GM18861 (cell line): ENCODE measurements at regions not wholly inside any gene's neighbourhood (a gene's known extent, or its start where the extent isn't known, plus 50 kb on each side); places are given as distances from the start of the nearest gene placed in this dataset.

Experiments used
- ATAC-seq: cut with Tn5 transposase; IDR thresholded peaks from one replicate; pipeline ENCODE4 v1.9.1; 2021; ENCODE audit not compliant: unreplicated experiment

- no peak for ATAC-seq
Measured at GRCh38 chr20:22260506-22260905, 323.9 kb downstream of the FOXA2 start.

GRCh38 chr20:22257912-22258311, 326.5 kb downstream of the FOXA2 start:
- no peak for ATAC-seq

GRCh38 chr20:22248051-22248667, 336.2 kb downstream of the FOXA2 start:
- no peak for ATAC-seq

GRCh38 chr20:22245139-22245538, 339.2 kb downstream of the FOXA2 start:
- no peak for ATAC-seq

- no peak for ATAC-seq
Measured at GRCh38 chr20:22243067-22243466, 341.3 kb downstream of the FOXA2 start.

- no peak for ATAC-seq
Measured at GRCh38 chr20:22241609-22242008, 342.8 kb downstream of the FOXA2 start.

- no peak for ATAC-seq
Measured at GRCh38 chr20:22232923-22233322, 351.4 kb downstream of the FOXA2 start.

- ATAC-seq = no peak
Measured at GRCh38 chr20:22232473-22232872, 351.9 kb downstream of the FOXA2 start.

- ATAC-seq = no peak
Measured at GRCh38 chr20:22226849-22227700, 357.3 kb downstream of the FOXA2 start.

- no peak for ATAC-seq
Measured at GRCh38 chr20:22223236-22223635, 361.1 kb downstream of the FOXA2 start.

GRCh38 chr20:22217712-22218352, 366.5 kb downstream of the FOXA2 start:
- ATAC-seq = no peak

- no peak for ATAC-seq
Measured at GRCh38 chr20:22216984-22217383, 367.4 kb downstream of the FOXA2 start.

GRCh38 chr20:22214296-22214695, 370.1 kb downstream of the FOXA2 start:
- ATAC-seq = no peak

- ATAC-seq = no peak
Measured at GRCh38 chr20:22213271-22213670, 371.1 kb downstream of the FOXA2 start.

- no peak for ATAC-seq
Measured at GRCh38 chr20:22207280-22207679, 377.1 kb downstream of the FOXA2 start.

GRCh38 chr20:22204801-22205200, 379.6 kb downstream of the FOXA2 start:
- no peak for ATAC-seq

- ATAC-seq = no peak
Measured at GRCh38 chr20:22182148-22182547, 402.2 kb downstream of the FOXA2 start.

GRCh38 chr20:22180244-22180643, 404.1 kb downstream of the FOXA2 start:
- ATAC-seq = no peak

GRCh38 chr20:22160101-22160652, 424.2 kb downstream of the FOXA2 start:
- ATAC-seq = no peak

GRCh38 chr20:22159276-22159675, 425.1 kb downstream of the FOXA2 start:
- no peak for ATAC-seq

- no peak for ATAC-seq
Measured at GRCh38 chr20:22127587-22127986, 422.1 kb downstream of the PAX1 start.
